Skeletal muscle tissue (tissue), 3 donors: ENCODE measurements at regions not wholly inside any gene's neighbourhood (a gene's known extent, or its start where the extent isn't known, plus 50 kb on each side); places are given as distances from the start of the nearest gene placed in this dataset.

Experiments used
- H3K27ac ChIP-seq: one replicate; pipeline ENCODE4 v1.7.0; 2013; ENCODE audit warnings: mild to moderate bottlenecking, low read depth, low read length, inconsistent platforms
- H3K27me3 ChIP-seq, 3 donors: one replicate each; pipeline ENCODE4 v1.7.0; 2013; ENCODE audit warnings: low read length in 3 of 3; ENCODE audit not compliant: control insufficient read depth in 3 of 3, insufficient read depth in 3 of 3
- H3K36me3 ChIP-seq, 3 donors: one replicate each; pipeline ENCODE4 v1.7.0; 2013; ENCODE audit warnings: low read length in 3 of 3; ENCODE audit not compliant: control insufficient read depth in 3 of 3, insufficient read depth in 3 of 3
- H3K4me1 ChIP-seq, 3 donors: one replicate each; pipeline ENCODE4 v1.7.0; 2013; ENCODE audit warnings: low read length in 3 of 3, mild to moderate bottlenecking in 3 of 3; ENCODE audit not compliant: control insufficient read depth in 3 of 3, insufficient read depth in 3 of 3
- H3K4me3 ChIP-seq, 3 donors: one replicate each; pipeline ENCODE4 v1.7.0; 2013; ENCODE audit warnings: low read length in 3 of 3
- H3K9ac ChIP-seq, 3 donors: one replicate each; pipeline ENCODE4 v1.7.0; 2013; ENCODE audit warnings: low read length in 3 of 3, mild to moderate bottlenecking in 3 of 3, moderate library complexity in 2 of 3, low read depth in 1 of 3
- H3K9me3 ChIP-seq, 3 donors: one replicate each; pipeline ENCODE4 v1.7.0; 2013; ENCODE audit warnings: low read length in 3 of 3; ENCODE audit not compliant: control insufficient read depth in 3 of 3
- donor health status: Osteomylitis.

- H3K27me3 ChIP-seq, result no peaks in the 10 kb centered on the region
- no peaks in the 10 kb centered on the region for H3K9me3 ChIP-seq
- no peak overlapping the region for H3K27ac ChIP-seq
- H3K36me3 ChIP-seq, result no peaks in the 10 kb centered on the region
- H3K9ac ChIP-seq, result no peak overlapping the region
- no peak overlapping the region for H3K4me3 ChIP-seq
- H3K4me1 ChIP-seq, result no peaks in the 10 kb centered on the region
These were observed 413.8 kb upstream of the CD180 start for GRCh38 chr5:67610186-67610912.

- Histone ChIP-seq H3K9me3 (no peaks in the 10 kb centered on the region), H3K27me3 (no peaks in the 10 kb centered on the region), H3K27ac (no peak overlapping the region), H3K9ac (no peak overlapping the region), H3K36me3 (no peaks in the 10 kb centered on the region), H3K4me3 (no peak overlapping the region), H3K4me1 (no peaks in the 10 kb centered on the region)
These were observed 411.4 kb upstream of the CD180 start for GRCh38 chr5:67607958-67608357.

GRCh38 chr5:67606586-67606947 lies 410.0 kb upstream of the CD180 start:
- H3K9ac ChIP-seq, result no peak overlapping the region
- H3K4me1 ChIP-seq, result no peaks in the 10 kb centered on the region

GRCh38 chr5:67605730-67606585 lies 409.4 kb upstream of the CD180 start:
- Histone ChIP-seq H3K4me3 (no peak overlapping the region), H3K4me1 (no peaks in the 10 kb centered on the region), H3K36me3 (no peaks in the 10 kb centered on the region), H3K9ac (no peak overlapping the region), H3K27ac (no peak overlapping the region), H3K27me3 (no peaks in the 10 kb centered on the region), H3K9me3 (no peaks in the 10 kb centered on the region)

More at GRCh38 chr5:67606586-67606947, 410.0 kb upstream of the CD180 start:
- no peaks in the 10 kb centered on the region for H3K27me3 ChIP-seq
- no peak overlapping the region for H3K27ac ChIP-seq
- no peaks in the 10 kb centered on the region for H3K36me3 ChIP-seq
- no peaks in the 10 kb centered on the region for H3K9me3 ChIP-seq
- H3K4me3 ChIP-seq, result no peak overlapping the region

- Histone ChIP-seq H3K4me1 (no peaks in the 10 kb centered on the region), H3K27ac (no peak overlapping the region), H3K36me3 (no peaks in the 10 kb centered on the region), H3K4me3 (no peak overlapping the region), H3K9ac (no peak overlapping the region), H3K27me3 (no peaks in the 10 kb centered on the region), H3K9me3 (no peaks in the 10 kb centered on the region)
These were observed 394.9 kb upstream of the CD180 start for GRCh38 chr5:67591491-67591890.

GRCh38 chr5:67588389-67588788 lies 391.8 kb upstream of the CD180 start:
- no peak overlapping the region for H3K9ac ChIP-seq
- no peaks in the 10 kb centered on the region for H3K4me1 ChIP-seq
- no peak overlapping the region for H3K4me3 ChIP-seq
- no peaks in the 10 kb centered on the region for H3K9me3 ChIP-seq
- H3K27me3 ChIP-seq, result no peaks in the 10 kb centered on the region
- no peak overlapping the region for H3K27ac ChIP-seq
- no peaks in the 10 kb centered on the region for H3K36me3 ChIP-seq

GRCh38 chr5:67581203-67581602 lies 384.6 kb upstream of the CD180 start:
- no peak overlapping the region for H3K9ac ChIP-seq

GRCh38 chr5:67578011-67578410 lies 381.4 kb upstream of the CD180 start:
- Histone ChIP-seq H3K27me3 (no peaks in the 10 kb centered on the region), H3K4me3 (no peak overlapping the region), H3K36me3 (no peaks in the 10 kb centered on the region), H3K4me1 (no peaks in the 10 kb centered on the region), H3K27ac (no peak overlapping the region), H3K9ac (no peak overlapping the region), H3K9me3 (no peaks in the 10 kb centered on the region)

More at GRCh38 chr5:67581203-67581602, 384.6 kb upstream of the CD180 start:
- no peak overlapping the region for H3K4me3 ChIP-seq
- no peaks in the 10 kb centered on the region for H3K36me3 ChIP-seq
- no peaks in the 10 kb centered on the region for H3K9me3 ChIP-seq
- H3K4me1 ChIP-seq, result no peaks in the 10 kb centered on the region
- no peaks in the 10 kb centered on the region for H3K27me3 ChIP-seq
- no peak overlapping the region for H3K27ac ChIP-seq

GRCh38 chr5:67577424-67577823 lies 380.8 kb upstream of the CD180 start:
- Histone ChIP-seq H3K9ac (no peak overlapping the region), H3K4me3 (no peak overlapping the region), H3K4me1 (no peaks in the 10 kb centered on the region), H3K9me3 (no peaks in the 10 kb centered on the region), H3K36me3 (no peaks in the 10 kb centered on the region), H3K27me3 (no peaks in the 10 kb centered on the region), H3K27ac (no peak overlapping the region)

- Histone ChIP-seq H3K9me3 (no peaks in the 10 kb centered on the region), H3K9ac (no peak overlapping the region), H3K36me3 (no peaks in the 10 kb centered on the region), H3K27ac (no peak overlapping the region), H3K4me3 (no peak overlapping the region), H3K27me3 (no peaks in the 10 kb centered on the region), H3K4me1 (no peaks in the 10 kb centered on the region)
These were observed 379.5 kb upstream of the CD180 start for GRCh38 chr5:67576112-67576511.
